ENCODE measurements at regions not wholly inside any gene's neighbourhood (a gene's known extent, or its start where the extent isn't known, plus 50 kb on each side); places are given as distances from the start of the nearest gene placed in this dataset.

- TF ChIP-seq TAF1 (IDR thresholded peaks at IDR 0.05; ENCODE audit: low read depth, low read length) = no peak
- no peak for TF ChIP-seq POLR2A (IDR thresholded peaks at IDR 0.05; ENCODE audit: low read depth, low read length)
- no peak for TF ChIP-seq SPI1 (IDR thresholded peaks at IDR 0.05; ENCODE audit: low read depth, low read length)
These were observed 84.2 kb downstream of the TTLL2 start for GRCh38 chr6:167409079-167409478.
